Stimulated activated CD4-positive, alpha-beta T cell treated with anti-CD3 and anti-CD28 coated beads, Interleukin-15, amount 100 ng/mL, for 48 hours (primary cell): ENCODE measurements at regions not wholly inside any gene's neighbourhood (a gene's known extent, or its start where the extent isn't known, plus 50 kb on each side); places are given as distances from the start of the nearest gene placed in this dataset.

Source experiments
- DNase-seq, 2 donors: peaks; one replicate each; pipeline ENCODE4 v3.0.0-alpha.2; 2020; ENCODE audit warnings: low read depth in 2 of 2

GRCh38 chr1:39134768-39135333 is 69.6 kb upstream of the MACF1 start:
- no peak for DNase-seq

GRCh38 chr1:39136638-39137037 is 67.9 kb upstream of the MACF1 start:
- no peak for DNase-seq

GRCh38 chr1:39139723-39140360 is 64.7 kb upstream of the MACF1 start:
- no peak for DNase-seq

- DNase-seq: no peak
Measured at GRCh38 chr1:39141925-39142324, 62.6 kb upstream of the MACF1 start.

- no peak for DNase-seq
Measured at GRCh38 chr1:39142401-39143060, 62.0 kb upstream of the MACF1 start.

- DNase-seq: no peak
Measured at GRCh38 chr1:39144924-39145323, 59.6 kb upstream of the MACF1 start.

GRCh38 chr1:39145331-39145965 is 59.0 kb upstream of the MACF1 start:
- no peak for DNase-seq

- DNase-seq: no peak
Measured at GRCh38 chr1:39146681-39147080, 57.8 kb upstream of the MACF1 start.

- DNase-seq: no peak
Measured at GRCh38 chr1:39147099-39148025, 57.1 kb upstream of the MACF1 start.

GRCh38 chr1:39148942-39149341 is 55.6 kb upstream of the MACF1 start:
- DNase-seq: no peak

GRCh38 chr1:39149509-39149908 is 55.0 kb upstream of the MACF1 start:
- no peak for DNase-seq

GRCh38 chr1:39150779-39151178 is 53.7 kb upstream of the MACF1 start:
- no peak for DNase-seq

GRCh38 chr1:39151267-39151666 is 53.2 kb upstream of the MACF1 start:
- DNase-seq: no peak

- no peak for DNase-seq
Measured at GRCh38 chr1:39152923-39153322, 51.6 kb upstream of the MACF1 start.

GRCh38 chr1:39153684-39154083 is 50.8 kb upstream of the MACF1 start:
- no peak for DNase-seq

GRCh38 chr1:39154553-39155421 is 49.7 kb upstream of the MACF1 start:
- DNase-seq: no peak
